Thoracic aorta (tissue), 2 donors: ENCODE measurements at regions not wholly inside any gene's neighbourhood (a gene's known extent, or its start where the extent isn't known, plus 50 kb on each side); places are given as distances from the start of the nearest gene placed in this dataset.

Source experiments
- ATAC-seq: fragments of 150-250 bp; one replicate; pipeline ENCODE4 v1.8.0; 2017; ENCODE audit warnings: low read depth; ENCODE audit not compliant: insufficient number of reproducible peaks, low FRiP score
- DNase-seq: peaks from one replicate; pipeline ENCODE4 v3.0.0-alpha.2; 2020; ENCODE audit warnings: low spot score
- H3K27ac ChIP-seq, 2 donors: fragments of 200-600 bp; sonication (generic); 1 replicate in 1 of 2; 2 replicates in 1 of 2; pipeline ENCODE4 v1.5.1; 2016; ENCODE audit warnings: mild to moderate bottlenecking in 2 of 2, moderate library complexity in 2 of 2
- H3K27me3 ChIP-seq: fragments of 200-600 bp; sonication (generic); replicated peaks from 2 replicates; pipeline ENCODE4 v1.6.0; 2016; ENCODE audit warnings: mild to moderate bottlenecking; ENCODE audit not compliant: insufficient read depth
- H3K36me3 ChIP-seq: fragments of 200-600 bp; sonication (generic); one replicate; pipeline ENCODE4 v1.5.1; 2016
- H3K4me1 ChIP-seq, 2 donors: fragments of 200-600 bp; sonication (generic); 1 replicate in 1 of 2; 2 replicates in 1 of 2; pipeline versions ENCODE4 v1.5.1 to v1.6.0; 2016; ENCODE audit warnings: low read depth in 2 of 2, mild to moderate bottlenecking in 1 of 2; ENCODE audit not compliant: control insufficient read depth in 1 of 2
- H3K4me3 ChIP-seq: fragments of 200-600 bp; sonication (generic); 2 replicates; pipeline ENCODE4 v1.5.1; 2016; ENCODE audit warnings: mild to moderate bottlenecking
- H3K9me3 ChIP-seq: fragments of 200-600 bp; sonication (generic); 2 replicates; pipeline ENCODE4 v1.5.1; 2016
- TF ChIP-seq, protein P1 (sequence below): fragments of 200-600 bp; sonication (generic); IDR thresholded peaks from one replicate; pipeline ENCODE4 v1.5.1; 2019; ENCODE audit warnings: antibody characterized with exemption

DNA sequence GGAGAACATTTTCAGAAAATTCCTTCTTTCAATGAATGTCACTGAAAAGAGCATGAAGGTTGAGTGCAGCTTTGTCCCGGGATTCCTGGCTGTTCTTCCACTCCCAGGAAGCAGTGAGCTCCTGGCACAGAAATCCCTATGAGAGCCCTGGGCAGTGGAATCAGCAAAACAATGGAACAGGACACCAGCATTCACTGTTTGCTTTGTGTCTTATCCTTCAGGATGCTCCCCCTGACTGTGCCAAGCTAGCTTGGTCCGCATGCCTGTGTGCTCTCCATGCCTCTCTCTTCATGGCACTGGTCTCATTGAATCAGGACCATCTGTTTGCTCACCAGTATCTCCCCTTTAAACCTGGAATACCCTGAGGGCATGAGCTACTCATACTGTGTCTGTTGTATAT is 102.0 kb upstream of the GADL1 start:
- TF ChIP-seq, protein P1, sequence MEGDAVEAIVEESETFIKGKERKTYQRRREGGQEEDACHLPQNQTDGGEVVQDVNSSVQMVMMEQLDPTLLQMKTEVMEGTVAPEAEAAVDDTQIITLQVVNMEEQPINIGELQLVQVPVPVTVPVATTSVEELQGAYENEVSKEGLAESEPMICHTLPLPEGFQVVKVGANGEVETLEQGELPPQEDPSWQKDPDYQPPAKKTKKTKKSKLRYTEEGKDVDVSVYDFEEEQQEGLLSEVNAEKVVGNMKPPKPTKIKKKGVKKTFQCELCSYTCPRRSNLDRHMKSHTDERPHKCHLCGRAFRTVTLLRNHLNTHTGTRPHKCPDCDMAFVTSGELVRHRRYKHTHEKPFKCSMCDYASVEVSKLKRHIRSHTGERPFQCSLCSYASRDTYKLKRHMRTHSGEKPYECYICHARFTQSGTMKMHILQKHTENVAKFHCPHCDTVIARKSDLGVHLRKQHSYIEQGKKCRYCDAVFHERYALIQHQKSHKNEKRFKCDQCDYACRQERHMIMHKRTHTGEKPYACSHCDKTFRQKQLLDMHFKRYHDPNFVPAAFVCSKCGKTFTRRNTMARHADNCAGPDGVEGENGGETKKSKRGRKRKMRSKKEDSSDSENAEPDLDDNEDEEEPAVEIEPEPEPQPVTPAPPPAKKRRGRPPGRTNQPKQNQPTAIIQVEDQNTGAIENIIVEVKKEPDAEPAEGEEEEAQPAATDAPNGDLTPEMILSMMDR: no peak
- no peaks in the 10 kb centered on the region for H3K4me1 ChIP-seq
- H3K4me3 ChIP-seq: no peak overlapping the region
- no peaks in the 10 kb centered on the region for H3K27me3 ChIP-seq
- no peak overlapping the region for H3K27ac ChIP-seq
- no peaks in the 10 kb centered on the region for H3K9me3 ChIP-seq
- DNase-seq (no peak), ATAC-seq (no peak)
- H3K36me3 ChIP-seq: no peaks in the 10 kb centered on the region

DNA sequence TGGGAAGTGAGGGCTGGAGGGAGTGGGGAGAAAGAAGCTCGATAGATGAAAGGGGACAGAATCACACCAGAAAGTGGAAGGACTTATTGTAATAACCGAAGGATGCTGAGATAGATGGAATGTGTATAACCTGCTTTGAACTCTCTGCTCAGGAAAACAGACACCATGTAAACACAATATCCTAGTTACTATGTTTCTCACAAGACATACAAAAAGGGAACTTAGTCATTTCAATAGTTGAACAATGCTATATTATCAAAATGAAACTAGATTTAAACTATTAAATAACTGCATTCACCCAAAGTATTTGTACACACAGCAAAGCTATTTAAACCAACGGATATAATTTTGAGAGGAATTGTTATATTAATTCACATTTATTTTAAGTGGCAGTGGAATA is 108.3 kb upstream of the GADL1 start:
- TF ChIP-seq, protein P1: no peak
- Histone ChIP-seq H3K36me3 (no peaks in the 10 kb centered on the region), H3K27ac (no peak overlapping the region), H3K4me3 (no peak overlapping the region), H3K9me3 (no peaks in the 10 kb centered on the region), H3K4me1 (peaks cover 6 to 9% of the 10 kb centered on the region in 2 donors), H3K27me3 (no peaks in the 10 kb centered on the region)
- no peak for ATAC-seq
- no peak for DNase-seq

DNA sequence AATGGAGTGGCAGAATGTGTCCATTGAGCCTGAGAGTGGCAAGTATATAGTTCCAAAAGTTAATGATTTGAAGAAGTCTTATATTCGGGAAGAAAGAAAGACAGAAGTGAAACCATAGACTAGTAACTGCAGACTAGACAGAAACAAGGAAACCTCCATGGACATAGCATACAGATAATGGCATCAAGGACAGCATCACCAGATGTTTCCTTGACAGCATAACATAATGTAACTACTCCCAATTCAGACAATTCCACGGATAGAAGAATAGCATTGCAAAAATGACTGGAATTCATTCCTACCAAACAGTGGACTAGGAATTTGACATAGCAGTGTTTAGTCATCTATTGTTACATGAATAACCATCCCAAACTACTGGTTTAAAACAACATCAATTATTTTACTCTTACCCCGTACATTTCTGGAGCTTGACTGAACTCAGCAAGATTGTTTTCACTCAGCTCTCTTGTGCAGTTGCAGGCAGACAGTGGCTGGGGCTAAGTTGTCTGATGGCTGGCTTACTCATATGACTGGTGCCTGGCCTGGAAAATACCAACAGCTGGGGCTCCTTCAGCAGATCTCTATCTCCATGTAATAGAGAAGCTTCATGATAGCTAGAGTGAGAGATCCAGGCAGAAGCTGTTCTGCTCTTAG is 109.7 kb upstream of the GADL1 start:
- ATAC-seq: no peak

DNA sequence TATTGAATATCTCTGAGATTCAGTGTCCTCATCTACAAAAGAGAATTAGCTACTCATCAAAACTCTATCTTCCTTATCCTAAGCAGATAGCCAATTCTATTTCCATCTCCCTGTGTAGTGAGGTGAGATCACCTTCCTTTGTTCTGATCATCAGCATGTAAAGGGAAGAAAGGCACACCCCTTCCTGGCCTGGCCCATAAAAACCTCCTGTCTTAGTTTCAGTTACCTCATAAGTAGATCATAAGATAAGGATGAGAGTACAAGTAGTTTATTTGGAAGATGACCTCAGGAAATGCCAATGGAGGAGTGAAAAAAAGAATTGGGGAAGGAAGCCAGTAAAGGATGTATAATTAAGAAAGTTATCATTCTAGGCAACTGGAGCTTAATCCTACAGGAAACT is 114.5 kb upstream of the GADL1 start:
- no peak overlapping the region for H3K27ac ChIP-seq
- H3K9me3 ChIP-seq: no peaks in the 10 kb centered on the region
- DNase-seq (no peak), ATAC-seq (no peak)
- no peaks in the 10 kb centered on the region for H3K36me3 ChIP-seq
- no peaks in the 10 kb centered on the region for H3K27me3 ChIP-seq
- H3K4me3 ChIP-seq: no peak overlapping the region
- peaks cover 6% of the 10 kb centered on the region in 2 donors for H3K4me1 ChIP-seq
- TF ChIP-seq, protein P1: no peak

More for the DNA sequence above, 109.7 kb upstream of the GADL1 start:
- Histone ChIP-seq H3K4me1 (peaks cover 6 to 9% of the 10 kb centered on the region in 2 donors), H3K4me3 (no peak overlapping the region), H3K27ac (peak overlapping the region in 1 of 2 donors; percentile 19), H3K9me3 (no peaks in the 10 kb centered on the region), H3K27me3 (no peaks in the 10 kb centered on the region), H3K36me3 (no peaks in the 10 kb centered on the region)
- TF ChIP-seq, protein P1: no peak
- DNase-seq: no peak

DNA sequence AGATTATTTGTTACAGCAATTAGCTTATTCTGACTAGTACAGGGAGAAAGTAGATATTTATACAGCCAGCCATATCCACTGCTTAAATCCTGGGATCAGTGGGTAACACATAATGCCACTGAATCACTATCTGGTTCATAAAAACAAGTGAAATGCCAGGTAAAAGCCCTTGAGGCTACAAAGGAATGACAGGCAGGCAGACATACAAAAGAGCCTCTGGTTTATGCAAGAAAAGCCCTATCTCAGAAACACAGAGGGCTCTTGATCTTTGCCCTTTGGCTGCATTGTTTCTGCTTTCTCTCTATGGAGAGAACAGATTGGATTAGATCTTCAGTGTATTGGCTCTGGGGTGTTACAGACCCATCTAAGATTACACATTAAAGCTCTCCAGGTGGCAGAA is 115.4 kb upstream of the GADL1 start:
- Histone ChIP-seq H3K4me3 (no peak overlapping the region), H3K9me3 (no peaks in the 10 kb centered on the region)

More for the DNA sequence above, 115.4 kb upstream of the GADL1 start:
- DNase-seq (no peak), ATAC-seq (no peak)
- no peaks in the 10 kb centered on the region for H3K4me1 ChIP-seq
- TF ChIP-seq, protein P1: no peak
- no peaks in the 10 kb centered on the region for H3K36me3 ChIP-seq
- H3K27me3 ChIP-seq: no peaks in the 10 kb centered on the region
- H3K27ac ChIP-seq: no peak overlapping the region
